HCT116 (cell line): ENCODE measurements at regions not wholly inside any gene's neighbourhood (a gene's known extent, or its start where the extent isn't known, plus 50 kb on each side); places are given as distances from the start of the nearest gene placed in this dataset.

Experiments used
- CEBPB ChIP-seq: IDR thresholded peaks from 2 replicates; pipeline ENCODE4 v1.6.1; 2012; ENCODE audit warnings: low read depth
- CTCF ChIP-seq, 3 experiments: fragments of 200-600 bp in 1 of 3; sonication (generic) in 1 of 3; IDR thresholded peaks in 2 of 3; conservative IDR thresholded peaks in 1 of 3; 2 replicates each; pipeline ENCODE4 v1.5.1; 2012 to 2017; ENCODE audit warnings: low read depth in 2 of 3, low read length in 2 of 3, antibody characterized with exemption in 1 of 3, borderline replicate concordance in 1 of 3, control low read depth in 1 of 3, mild to moderate bottlenecking in 1 of 3, mixed read lengths in 1 of 3, mixed run types in 1 of 3, moderate library complexity in 1 of 3; ENCODE audit not compliant: insufficient read depth in 1 of 3
- ELF1 ChIP-seq: IDR thresholded peaks from 2 replicates; pipeline ENCODE4 v1.6.1; 2012; ENCODE audit warnings: low read depth, borderline replicate concordance
- EZH2 ChIP-seq: fragments of 200-600 bp; sonication (generic); IDR thresholded peaks from 2 replicates; pipeline ENCODE4 v1.6.1; 2017; ENCODE audit warnings: antibody characterized with exemption, mixed run types
- EZH2phosphoT487 ChIP-seq: fragments of 200-600 bp; IDR thresholded peaks from 2 replicates; pipeline ENCODE4 v1.6.1; 2018; ENCODE audit warnings: antibody characterized with exemption, borderline replicate concordance
- JUND ChIP-seq: IDR thresholded peaks from 2 replicates; pipeline ENCODE4 v1.6.1; 2012
- MAX ChIP-seq: IDR thresholded peaks from 2 replicates; pipeline ENCODE4 v1.6.1; 2012
- POLR2A ChIP-seq: IDR thresholded peaks from 2 replicates; pipeline ENCODE4 v1.7.0; 2011; ENCODE audit warnings: borderline replicate concordance; ENCODE audit not compliant: insufficient read depth, insufficient read length; ENCODE audit errors: extremely low read depth
- POLR2AphosphoS5 ChIP-seq: IDR thresholded peaks from 2 replicates; pipeline ENCODE4 v1.6.1; 2011; ENCODE audit warnings: mild to moderate bottlenecking, low read depth, low read length, moderate library complexity
- RAD21 ChIP-seq: IDR thresholded peaks from 2 replicates; pipeline ENCODE4 v1.6.1; 2012; ENCODE audit warnings: low read depth, mild to moderate bottlenecking
- REST ChIP-seq: IDR thresholded peaks from 2 replicates; pipeline ENCODE4 v1.6.1; 2012; ENCODE audit warnings: low read depth
- SP1 ChIP-seq: IDR thresholded peaks from 2 replicates; pipeline ENCODE4 v1.6.1; 2012; ENCODE audit warnings: low read depth
- SRF ChIP-seq: IDR thresholded peaks from 2 replicates; pipeline ENCODE4 v1.6.1; 2012; ENCODE audit warnings: low read depth
- ZNF274 ChIP-seq: fragments of 200-500 bp; sonication (Bioruptor generic); IDR thresholded peaks from 2 replicates; pipeline ENCODE4 v1.6.1; 2014; ENCODE audit warnings: mild to moderate bottlenecking, low read depth, low read length, inconsistent platforms

DNA sequence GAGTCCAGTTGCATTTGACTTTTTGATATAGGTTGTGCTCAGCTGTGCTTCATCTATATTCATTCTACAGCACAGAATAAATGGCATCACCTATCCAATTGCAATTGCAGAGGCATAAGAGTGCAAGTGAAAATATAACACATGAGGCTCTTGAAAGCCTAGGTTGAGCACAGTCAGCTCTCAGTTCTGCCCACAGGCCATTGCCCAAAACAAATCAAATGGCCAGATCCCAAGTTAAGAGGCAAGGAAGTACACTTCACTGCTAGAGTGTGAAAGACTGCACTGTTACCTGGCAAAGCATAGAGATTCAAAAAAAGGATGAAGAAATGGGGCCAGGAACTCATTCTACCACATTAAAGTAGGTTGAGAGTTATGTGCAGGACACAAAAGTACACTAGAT lies 305.5 kb upstream of the SEMA6A start:
- TF ChIP-seq REST (no peak), SP1 (no peak), CEBPB (no peak), CTCF (IDR thresholded peaks at IDR 0.05 in 2 of 3, conservative IDR thresholded peaks at IDR 0.05 in 1 of 3; ENCODE audit: borderline replicate concordance in 1 of 3, insufficient read depth in 1 of 3, low read depth in 2 of 3, low read length in 2 of 3) (no peak), POLR2A (no peak), ZNF274 (no peak), EZH2phosphoT487 (no peak), EZH2 (no peak), POLR2AphosphoS5 (no peak), JUND (no peak), ELF1 (no peak), SRF (no peak), RAD21 (no peak), MAX (no peak)
